ENCODE measurements at regions not wholly inside any gene's neighbourhood (a gene's known extent, or its start where the extent isn't known, plus 50 kb on each side); places are given as distances from the start of the nearest gene placed in this dataset.
"Not testable (repeated sequence)": the region's sequence is repeated elsewhere in the genome, so short reads cannot be mapped to it uniquely, and the experiment has no call there.

GRCh38 chr4:63211375-63211774 is 1197.9 kb downstream of the TECRL start:
- H4K8ac ChIP-seq (replicated peaks; ENCODE audit: insufficient read length, low read depth, low read length), result no peak overlapping the region
- H3K4ac ChIP-seq (ENCODE audit: low read depth, low read length), result no peak overlapping the region
- no peaks in the 10 kb centered on the region for H4K20me1 ChIP-seq (ENCODE audit: control insufficient read depth, insufficient read depth, insufficient read length)
- peaks cover 0 to 4% (median 3%) of the 10 kb centered on the region in 3 experiments; a peak in 4 of 7 replicates for H3K36me3 Mint-ChIP-seq (ENCODE audit: insufficient read depth in 1 of 3, low read depth in 3 of 3)
- H3K4me3 Mint-ChIP-seq, result no peak overlapping the region
- H3K79me1 ChIP-seq (ENCODE audit: insufficient read depth, low read depth, low read length, poor library complexity, severe bottlenecking), result no peaks in the 10 kb centered on the region
- no peaks in the 10 kb centered on the region for H3K4me1 ChIP-seq (ENCODE audit: insufficient read depth, low read length)
- no peak overlapping the region for H3K9ac ChIP-seq (ENCODE audit: extremely low read depth, insufficient read length, low read length)
- H4K91ac ChIP-seq (ENCODE audit: insufficient read length, low read depth, low read length), result no peak overlapping the region
- no peak overlapping the region for H2AK5ac ChIP-seq (ENCODE audit: insufficient read length, low read length)
- no peak for DNase-seq
- no peaks in the 10 kb centered on the region for H3K27me3 Mint-ChIP-seq (ENCODE audit: low read depth)
- H3K27me3 ChIP-seq (ENCODE audit: insufficient read depth, low read length), result no peaks in the 10 kb centered on the region
- no peaks in the 10 kb centered on the region for H3K9me3 ChIP-seq (ENCODE audit: control insufficient read depth, low read depth, low read length)
- no peaks in the 10 kb centered on the region for H3K4me1 Mint-ChIP-seq
- H3K14ac ChIP-seq (ENCODE audit: insufficient read depth, low read length), result no peak overlapping the region
- H3K4me2 ChIP-seq (ENCODE audit: insufficient read depth, insufficient read length, low read length), result no peak overlapping the region
- no peak overlapping the region for H3K23ac ChIP-seq (ENCODE audit: insufficient read length, low read depth, low read length)
- H3K27ac ChIP-seq (ENCODE audit: insufficient read length, low read depth, low read length), result no peak overlapping the region
- H3K56ac ChIP-seq (ENCODE audit: insufficient read length, low read depth, low read length), result no peak overlapping the region
- no peak overlapping the region for H4K5ac ChIP-seq (ENCODE audit: insufficient read length, low read depth, low read length)
- no peak overlapping the region for H2BK12ac ChIP-seq (ENCODE audit: insufficient read length, low read depth, low read length)
- no peak overlapping the region for H2BK5ac ChIP-seq (ENCODE audit: insufficient read length, low read length)
- H3K18ac ChIP-seq (ENCODE audit: insufficient read length, low read depth, low read length), result no peak overlapping the region
- peaks cover 14 to 26% of the 10 kb centered on the region in 2 experiments; a peak in 4 of 5 replicates for H3K9me3 Mint-ChIP-seq
- H3K27ac Mint-ChIP-seq, result no peak overlapping the region
- no peak overlapping the region for H2BK120ac ChIP-seq (ENCODE audit: low read depth, low read length, poor library complexity, severe bottlenecking)
- H2BK20ac ChIP-seq (ENCODE audit: low read depth, low read length, poor library complexity, severe bottlenecking), result no peak overlapping the region
- H3K23me2 ChIP-seq (ENCODE audit: insufficient read length, low read depth, low read length, poor library complexity, severe bottlenecking), result no peaks in the 10 kb centered on the region
- no peaks in the 10 kb centered on the region for H3K79me2 ChIP-seq (ENCODE audit: insufficient read depth, low read length)
- H3T11ph ChIP-seq (ENCODE audit: low read length), result no peak overlapping the region
- no peak overlapping the region for H2AFZ ChIP-seq (ENCODE audit: low read length)
- H2BK15ac ChIP-seq (ENCODE audit: low read depth, low read length), result no peak overlapping the region
- TF ChIP-seq CTCF (conservative IDR thresholded peaks at IDR 0.05), result no peak
- WGBS (ENCODE audit: extremely low coverage, insufficient read length, low lambda C conversion rate), result no CpG with 5 or more reads among the region's 2 CpGs

GRCh38 chr4:63193029-63193428 is 1216.2 kb downstream of the TECRL start:
- H2AK5ac ChIP-seq (ENCODE audit: insufficient read length, low read length); H3K27me3 ChIP-seq (ENCODE audit: insufficient read depth, low read length); H3K27me3 Mint-ChIP-seq (ENCODE audit: low read depth); H3K4me2 ChIP-seq (ENCODE audit: insufficient read depth, insufficient read length, low read length); H3K27ac ChIP-seq (ENCODE audit: insufficient read length, low read depth, low read length); H3K36me3 Mint-ChIP-seq (ENCODE audit: insufficient read depth in 1 of 3, low read depth in 3 of 3); H4K5ac ChIP-seq (ENCODE audit: insufficient read length, low read depth, low read length); H3K4ac ChIP-seq (ENCODE audit: low read depth, low read length); H3K14ac ChIP-seq (ENCODE audit: insufficient read depth, low read length); H2BK20ac ChIP-seq (ENCODE audit: low read depth, low read length, poor library complexity, severe bottlenecking); H2BK5ac ChIP-seq (ENCODE audit: insufficient read length, low read length); H3K9me3 ChIP-seq (ENCODE audit: control insufficient read depth, low read depth, low read length); H3K23ac ChIP-seq (ENCODE audit: insufficient read length, low read depth, low read length); H3T11ph ChIP-seq (ENCODE audit: low read length); H2BK12ac ChIP-seq (ENCODE audit: insufficient read length, low read depth, low read length); H3K18ac ChIP-seq (ENCODE audit: insufficient read length, low read depth, low read length); H3K56ac ChIP-seq (ENCODE audit: insufficient read length, low read depth, low read length); H4K8ac ChIP-seq (replicated peaks; ENCODE audit: insufficient read length, low read depth, low read length); H3K27ac Mint-ChIP-seq; H2AFZ ChIP-seq (ENCODE audit: low read length); H3K4me1 Mint-ChIP-seq; H3K23me2 ChIP-seq (ENCODE audit: insufficient read length, low read depth, low read length, poor library complexity, severe bottlenecking); H4K91ac ChIP-seq (ENCODE audit: insufficient read length, low read depth, low read length); H3K9ac ChIP-seq (ENCODE audit: extremely low read depth, insufficient read length, low read length); H3K4me1 ChIP-seq (ENCODE audit: insufficient read depth, low read length); H3K79me2 ChIP-seq (ENCODE audit: insufficient read depth, low read length); H4K20me1 ChIP-seq (ENCODE audit: control insufficient read depth, insufficient read depth, insufficient read length); H2BK15ac ChIP-seq (ENCODE audit: low read depth, low read length); H3K4me3 Mint-ChIP-seq; H3K79me1 ChIP-seq (ENCODE audit: insufficient read depth, low read depth, low read length, poor library complexity, severe bottlenecking); H2BK120ac ChIP-seq (ENCODE audit: low read depth, low read length, poor library complexity, severe bottlenecking); DNase-seq: not testable (repeated sequence)
- WGBS (ENCODE audit: extremely low coverage, insufficient read length, low lambda C conversion rate), result no CpG with 5 or more reads among the region's 3 CpGs
- H3K9me3 Mint-ChIP-seq, result peaks cover 13 to 15% of the 10 kb centered on the region in 2 experiments; a peak in 4 of 5 replicates

Data from H9 (cell line).